ENCODE measurements at regions not wholly inside any gene's neighbourhood (a gene's known extent, or its start where the extent isn't known, plus 50 kb on each side); places are given as distances from the start of the nearest gene placed in this dataset.
A peak's percentile ranks its signal among the peaks of the same experiment; 100 is the strongest.

DNA sequence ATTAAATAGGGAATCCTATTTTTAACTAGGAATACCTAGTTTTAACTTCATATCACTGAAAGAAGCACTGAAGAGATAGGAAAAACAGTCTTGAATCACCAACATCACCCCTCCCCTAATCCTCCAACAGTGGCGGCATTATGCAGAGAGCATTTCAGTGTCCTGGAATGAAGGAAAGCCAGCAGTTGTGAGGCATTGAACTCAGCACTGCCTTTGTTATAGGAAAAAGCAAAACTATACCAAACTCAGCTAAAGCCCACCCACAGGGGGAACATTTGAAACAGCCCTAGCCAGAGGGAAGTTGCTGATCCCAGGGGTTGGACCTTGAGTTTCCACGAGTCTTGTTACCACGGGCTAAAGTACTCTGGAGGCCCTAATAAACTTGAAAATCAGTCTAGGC is 310.6 kb upstream of the EDIL3 start:
- no peaks in the 10 kb centered on the region for H3K36me3 ChIP-seq (replicated peaks in 1 of 2; ENCODE audit: control insufficient read depth in 2 of 2, insufficient read depth in 2 of 2, low read length in 2 of 2)
- H2BK12ac ChIP-seq (ENCODE audit: low read length): no peak overlapping the region
- no peak overlapping the region for H3K4ac ChIP-seq (ENCODE audit: low read length)
- H2BK5ac ChIP-seq (ENCODE audit: low read length): no peak overlapping the region
- H3K14ac ChIP-seq (ENCODE audit: low read length): no peak overlapping the region
- no peak overlapping the region for H2AK5ac ChIP-seq (ENCODE audit: low read depth, low read length)
- no CpG with 5 or more reads among the region's 3 CpGs for WGBS, 2 donors (ENCODE audit: extremely low coverage in 2 of 2, insufficient read length in 2 of 2, insufficient replicate concordance in 1 of 2)
- H3K9me3 ChIP-seq (replicated peaks in 1 of 2; ENCODE audit: control insufficient read depth in 2 of 2, insufficient read depth in 1 of 2, low read depth in 1 of 2, low read length in 2 of 2): no peaks in the 10 kb centered on the region
- no peak overlapping the region for H4K91ac ChIP-seq (ENCODE audit: low read depth, low read length, poor library complexity)
- H3K27ac ChIP-seq (replicated peaks; ENCODE audit: low read length): no peak overlapping the region
- no peak overlapping the region for H3K18ac ChIP-seq (ENCODE audit: low read length)
- H3K4me1 ChIP-seq (ENCODE audit: control insufficient read depth in 2 of 2, insufficient read depth in 1 of 2, low read depth in 1 of 2, low read length in 2 of 2): peaks cover 0 to 4% of the 10 kb centered on the region in 2 donors
- H3K4me3 ChIP-seq (ENCODE audit: low read length in 2 of 2): no peak overlapping the region
- H2BK120ac ChIP-seq (ENCODE audit: low read depth, low read length): no peak overlapping the region
- no peak overlapping the region for H2BK15ac ChIP-seq (ENCODE audit: low read length)
- no peaks in the 10 kb centered on the region for H3K27me3 ChIP-seq (ENCODE audit: control insufficient read depth in 3 of 3, insufficient read depth in 3 of 3, low read depth in 1 of 3, low read length in 3 of 3)
- no peak overlapping the region for H3K23ac ChIP-seq (ENCODE audit: low read depth, low read length, poor library complexity)
- no peak overlapping the region for H3K4me2 ChIP-seq (ENCODE audit: insufficient read depth, low read length, poor library complexity, severe bottlenecking)
- no peak overlapping the region for H3K9ac ChIP-seq (ENCODE audit: low read depth, low read length, poor library complexity)
- no peak for DNase-seq (ENCODE audit: low spot score)
- no peaks in the 10 kb centered on the region for H3K79me1 ChIP-seq (ENCODE audit: low read depth, low read length)
- no peak overlapping the region for H4K8ac ChIP-seq (ENCODE audit: low read depth, low read length)
- H2AFZ ChIP-seq (ENCODE audit: low read length): peak overlapping the region; percentile 35

GRCh38 chr5:84693256-84693655 is 308.6 kb upstream of the EDIL3 start:
- no peak overlapping the region for H3K4me2 ChIP-seq (ENCODE audit: insufficient read depth, low read length, poor library complexity, severe bottlenecking)
- no peak overlapping the region for H2BK12ac ChIP-seq (ENCODE audit: low read length)
- H3K4me3 ChIP-seq (ENCODE audit: low read length in 2 of 2): no peak overlapping the region
- H2AFZ ChIP-seq (ENCODE audit: low read length): no peak overlapping the region
- H3K23ac ChIP-seq (ENCODE audit: low read depth, low read length, poor library complexity): no peak overlapping the region
- no peak overlapping the region for H3K4ac ChIP-seq (ENCODE audit: low read length)
- peaks cover 0 to 4% of the 10 kb centered on the region in 2 donors for H3K4me1 ChIP-seq (ENCODE audit: control insufficient read depth in 2 of 2, insufficient read depth in 1 of 2, low read depth in 1 of 2, low read length in 2 of 2)
- H2BK15ac ChIP-seq (ENCODE audit: low read length): no peak overlapping the region
- no peak overlapping the region for H3K27ac ChIP-seq (replicated peaks; ENCODE audit: low read length)
- no peaks in the 10 kb centered on the region for H3K27me3 ChIP-seq (ENCODE audit: control insufficient read depth in 3 of 3, insufficient read depth in 3 of 3, low read depth in 1 of 3, low read length in 3 of 3)
- no peaks in the 10 kb centered on the region for H3K9me3 ChIP-seq (replicated peaks in 1 of 2; ENCODE audit: control insufficient read depth in 2 of 2, insufficient read depth in 1 of 2, low read depth in 1 of 2, low read length in 2 of 2)
- no peak overlapping the region for H3K18ac ChIP-seq (ENCODE audit: low read length)
- no peaks in the 10 kb centered on the region for H3K79me1 ChIP-seq (ENCODE audit: low read depth, low read length)
- no peaks in the 10 kb centered on the region for H3K36me3 ChIP-seq (replicated peaks in 1 of 2; ENCODE audit: control insufficient read depth in 2 of 2, insufficient read depth in 2 of 2, low read length in 2 of 2)
- H4K91ac ChIP-seq (ENCODE audit: low read depth, low read length, poor library complexity): no peak overlapping the region
- DNase-seq (ENCODE audit: low spot score): no peak
- no peak overlapping the region for H3K9ac ChIP-seq (ENCODE audit: low read depth, low read length, poor library complexity)
- no peak overlapping the region for H3K14ac ChIP-seq (ENCODE audit: low read length)
- no peak overlapping the region for H2BK120ac ChIP-seq (ENCODE audit: low read depth, low read length)
- no peak overlapping the region for H2AK5ac ChIP-seq (ENCODE audit: low read depth, low read length)
- no peak overlapping the region for H4K8ac ChIP-seq (ENCODE audit: low read depth, low read length)
- WGBS, 2 donors (ENCODE audit: extremely low coverage in 2 of 2, insufficient read length in 2 of 2, insufficient replicate concordance in 1 of 2): no CpG with 5 or more reads among the region's 4 CpGs
- no peak overlapping the region for H2BK5ac ChIP-seq (ENCODE audit: low read length)

- no peaks in the 10 kb centered on the region for H3K4me1 ChIP-seq (ENCODE audit: control insufficient read depth in 2 of 2, insufficient read depth in 1 of 2, low read depth in 1 of 2, low read length in 2 of 2)
- H4K91ac ChIP-seq (ENCODE audit: low read depth, low read length, poor library complexity): no peak overlapping the region
- no peak overlapping the region for H2AK5ac ChIP-seq (ENCODE audit: low read depth, low read length)
- no peak overlapping the region for H3K18ac ChIP-seq (ENCODE audit: low read length)
- no peaks in the 10 kb centered on the region for H3K36me3 ChIP-seq (replicated peaks in 1 of 2; ENCODE audit: control insufficient read depth in 2 of 2, insufficient read depth in 2 of 2, low read length in 2 of 2)
- no CpG with 5 or more reads among the region's 3 CpGs for WGBS, 2 donors (ENCODE audit: extremely low coverage in 2 of 2, insufficient read length in 2 of 2, insufficient replicate concordance in 1 of 2)
- H2BK15ac ChIP-seq (ENCODE audit: low read length): no peak overlapping the region
- H2BK12ac ChIP-seq (ENCODE audit: low read length): no peak overlapping the region
- H2AFZ ChIP-seq (ENCODE audit: low read length): no peak overlapping the region
- no peak overlapping the region for H3K9ac ChIP-seq (ENCODE audit: low read depth, low read length, poor library complexity)
- H3K4me2 ChIP-seq (ENCODE audit: insufficient read depth, low read length, poor library complexity, severe bottlenecking): no peak overlapping the region
- no peak overlapping the region for H3K27ac ChIP-seq (replicated peaks; ENCODE audit: low read length)
- no peak overlapping the region for H2BK120ac ChIP-seq (ENCODE audit: low read depth, low read length)
- no peak overlapping the region for H3K14ac ChIP-seq (ENCODE audit: low read length)
- H3K4me3 ChIP-seq (ENCODE audit: low read length in 2 of 2): no peak overlapping the region
- H4K8ac ChIP-seq (ENCODE audit: low read depth, low read length): no peak overlapping the region
- H3K79me1 ChIP-seq (ENCODE audit: low read depth, low read length): no peaks in the 10 kb centered on the region
- DNase-seq (ENCODE audit: low spot score): no peak
- no peaks in the 10 kb centered on the region for H3K9me3 ChIP-seq (replicated peaks in 1 of 2; ENCODE audit: control insufficient read depth in 2 of 2, insufficient read depth in 1 of 2, low read depth in 1 of 2, low read length in 2 of 2)
- H2BK5ac ChIP-seq (ENCODE audit: low read length): no peak overlapping the region
- no peaks in the 10 kb centered on the region for H3K27me3 ChIP-seq (ENCODE audit: control insufficient read depth in 3 of 3, insufficient read depth in 3 of 3, low read depth in 1 of 3, low read length in 3 of 3)
- H3K4ac ChIP-seq (ENCODE audit: low read length): no peak overlapping the region
- no peak overlapping the region for H3K23ac ChIP-seq (ENCODE audit: low read depth, low read length, poor library complexity)
Measured at GRCh38 chr5:84688566-84688965, 303.9 kb upstream of the EDIL3 start.

DNA sequence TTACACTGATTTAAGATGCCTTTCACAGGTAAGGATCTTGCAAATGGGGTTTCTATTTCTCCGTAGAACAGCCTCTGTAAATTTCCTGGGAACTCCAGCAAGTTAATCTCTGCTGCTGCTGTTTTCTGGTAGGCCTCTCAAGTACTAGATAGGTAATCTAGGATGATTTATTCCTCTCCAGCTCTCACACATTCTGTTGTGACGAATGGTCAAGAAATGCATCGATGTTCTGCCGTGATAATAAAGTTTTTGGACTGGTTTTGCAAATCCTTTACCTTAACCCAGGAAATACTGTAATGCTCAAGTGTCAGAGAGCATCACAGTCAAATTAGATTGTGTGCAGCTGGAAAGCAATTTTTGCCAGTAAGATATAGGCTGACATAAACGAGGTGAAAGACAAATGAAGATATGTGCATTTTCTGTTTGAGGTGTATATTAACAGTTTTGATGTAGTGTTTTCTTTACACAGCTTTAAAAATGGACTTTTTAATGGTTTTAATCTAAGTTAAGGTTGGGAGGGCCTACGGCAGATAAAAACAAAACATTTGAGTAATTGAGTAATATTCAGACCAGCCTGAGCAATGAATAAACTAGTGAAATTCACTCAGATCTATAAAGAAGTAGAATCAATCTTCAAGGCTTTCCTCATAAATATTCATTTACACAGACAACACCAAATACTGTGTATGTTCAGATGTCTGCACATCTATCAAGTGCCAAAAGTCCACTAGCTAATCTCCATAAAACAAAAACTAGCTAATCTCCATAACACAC is 300.6 kb upstream of the EDIL3 start:
- no peak overlapping the region for H4K8ac ChIP-seq (ENCODE audit: low read depth, low read length)
- H3K27ac ChIP-seq (replicated peaks; ENCODE audit: low read length): no peak overlapping the region
- no peak overlapping the region for H3K18ac ChIP-seq (ENCODE audit: low read length)
- H2BK12ac ChIP-seq (ENCODE audit: low read length): no peak overlapping the region
- no peak overlapping the region for H3K4me3 ChIP-seq (ENCODE audit: low read length in 2 of 2)
- no peaks in the 10 kb centered on the region for H3K27me3 ChIP-seq (ENCODE audit: control insufficient read depth in 3 of 3, insufficient read depth in 3 of 3, low read depth in 1 of 3, low read length in 3 of 3)
- no peaks in the 10 kb centered on the region for H3K79me1 ChIP-seq (ENCODE audit: low read depth, low read length)
- H3K14ac ChIP-seq (ENCODE audit: low read length): no peak overlapping the region
- no peak overlapping the region for H4K91ac ChIP-seq (ENCODE audit: low read depth, low read length, poor library complexity)
- H3K36me3 ChIP-seq (replicated peaks in 1 of 2; ENCODE audit: control insufficient read depth in 2 of 2, insufficient read depth in 2 of 2, low read length in 2 of 2): no peaks in the 10 kb centered on the region
- WGBS, 2 donors (ENCODE audit: extremely low coverage in 2 of 2, insufficient read length in 2 of 2, insufficient replicate concordance in 1 of 2): no CpG with 5 or more reads among the region's 6 CpGs
- no peak overlapping the region for H2AFZ ChIP-seq (ENCODE audit: low read length)
- no peak overlapping the region for H2BK5ac ChIP-seq (ENCODE audit: low read length)
- H3K4me1 ChIP-seq (ENCODE audit: control insufficient read depth in 2 of 2, insufficient read depth in 1 of 2, low read depth in 1 of 2, low read length in 2 of 2): no peaks in the 10 kb centered on the region
- DNase-seq (ENCODE audit: low spot score): no peak
- no peak overlapping the region for H3K9ac ChIP-seq (ENCODE audit: low read depth, low read length, poor library complexity)
- no peak overlapping the region for H3K4me2 ChIP-seq (ENCODE audit: insufficient read depth, low read length, poor library complexity, severe bottlenecking)
- H2AK5ac ChIP-seq (ENCODE audit: low read depth, low read length): no peak overlapping the region
- no peak overlapping the region for H2BK15ac ChIP-seq (ENCODE audit: low read length)
- H3K9me3 ChIP-seq (replicated peaks in 1 of 2; ENCODE audit: control insufficient read depth in 2 of 2, insufficient read depth in 1 of 2, low read depth in 1 of 2, low read length in 2 of 2): no peaks in the 10 kb centered on the region
- H3K23ac ChIP-seq (ENCODE audit: low read depth, low read length, poor library complexity): no peak overlapping the region
- no peak overlapping the region for H3K4ac ChIP-seq (ENCODE audit: low read length)
- no peak overlapping the region for H2BK120ac ChIP-seq (ENCODE audit: low read depth, low read length)
